ENCODE measurements at regions not wholly inside any gene's neighbourhood (a gene's known extent, or its start where the extent isn't known, plus 50 kb on each side); places are given as distances from the start of the nearest gene placed in this dataset.

GRCh38 chr14:51552275-51552674, 99.4 kb upstream of the FRMD6 start:
- Histone ChIP-seq H4K20me1 (ENCODE audit: low read depth, low read length) (no peaks in the 10 kb centered on the region), H3K9me2 (replicated peaks; ENCODE audit: insufficient read depth, low read length) (no peaks in the 10 kb centered on the region), H3F3A (ENCODE audit: insufficient read depth) (no peaks in the 10 kb centered on the region), H3K27ac (ENCODE audit: low read depth, low read length) (no peak overlapping the region), H3K4me3 (ENCODE audit: insufficient read depth, low read length, poor library complexity, severe bottlenecking) (no peak overlapping the region), H3K9ac (ENCODE audit: low read length) (no peak overlapping the region), H3K27me3 (ENCODE audit: low read length) (no peaks in the 10 kb centered on the region), H3K4me2 (ENCODE audit: low read depth, low read length, poor library complexity, severe bottlenecking) (no peak overlapping the region), H3K9me3 (ENCODE audit: insufficient read depth, low read length) (no peaks in the 10 kb centered on the region), H3K36me3 (ENCODE audit: low read length) (no peaks in the 10 kb centered on the region), H2AFZ (ENCODE audit: low read depth, low read length, severe bottlenecking) (no peak overlapping the region), H3K79me2 (ENCODE audit: insufficient read depth, low read length) (no peaks in the 10 kb centered on the region)
- TF ChIP-seq EZH2phosphoT487 (conservative IDR thresholded peaks at IDR 0.05; ENCODE audit: low read length) (no peak), CTCF (IDR thresholded peaks at IDR 0.05; ENCODE audit: insufficient read depth, low read length, poor library complexity, severe bottlenecking) (no peak)

GRCh38 chr14:51552768-51553404, 98.8 kb upstream of the FRMD6 start:
- Histone ChIP-seq H3K27me3 (ENCODE audit: low read length) (no peaks in the 10 kb centered on the region), H3K4me3 (ENCODE audit: insufficient read depth, low read length, poor library complexity, severe bottlenecking) (no peak overlapping the region), H3K27ac (ENCODE audit: low read depth, low read length) (no peak overlapping the region), H3K9me3 (ENCODE audit: insufficient read depth, low read length) (no peaks in the 10 kb centered on the region), H4K20me1 (ENCODE audit: low read depth, low read length) (no peaks in the 10 kb centered on the region), H3K9me2 (replicated peaks; ENCODE audit: insufficient read depth, low read length) (no peaks in the 10 kb centered on the region), H3K4me2 (ENCODE audit: low read depth, low read length, poor library complexity, severe bottlenecking) (no peak overlapping the region), H3K36me3 (ENCODE audit: low read length) (no peaks in the 10 kb centered on the region), H3F3A (ENCODE audit: insufficient read depth) (no peaks in the 10 kb centered on the region), H3K79me2 (ENCODE audit: insufficient read depth, low read length) (no peaks in the 10 kb centered on the region), H3K9ac (ENCODE audit: low read length) (no peak overlapping the region), H2AFZ (ENCODE audit: low read depth, low read length, severe bottlenecking) (no peak overlapping the region)
- no peak for TF ChIP-seq EZH2phosphoT487 (conservative IDR thresholded peaks at IDR 0.05; ENCODE audit: low read length)
- no peak for TF ChIP-seq CTCF (IDR thresholded peaks at IDR 0.05; ENCODE audit: insufficient read depth, low read length, poor library complexity, severe bottlenecking)

- Histone ChIP-seq H2AFZ (ENCODE audit: low read depth, low read length, severe bottlenecking) (no peak overlapping the region), H3K27ac (ENCODE audit: low read depth, low read length) (no peak overlapping the region)
Measured at GRCh38 chr14:51554339-51554920, 97.3 kb upstream of the FRMD6 start.

More at GRCh38 chr14:51554339-51554920, 97.3 kb upstream of the FRMD6 start:
- no peak overlapping the region for H3K4me3 ChIP-seq (ENCODE audit: insufficient read depth, low read length, poor library complexity, severe bottlenecking)
- no peaks in the 10 kb centered on the region for H3K9me3 ChIP-seq (ENCODE audit: insufficient read depth, low read length)
- H3K36me3 ChIP-seq (ENCODE audit: low read length), result no peaks in the 10 kb centered on the region
- no peak overlapping the region for H3K9ac ChIP-seq (ENCODE audit: low read length)
- no peaks in the 10 kb centered on the region for H3K9me2 ChIP-seq (replicated peaks; ENCODE audit: insufficient read depth, low read length)
- H3F3A ChIP-seq (ENCODE audit: insufficient read depth), result no peaks in the 10 kb centered on the region
- H3K4me2 ChIP-seq (ENCODE audit: low read depth, low read length, poor library complexity, severe bottlenecking), result no peak overlapping the region
- TF ChIP-seq CTCF (IDR thresholded peaks at IDR 0.05; ENCODE audit: insufficient read depth, low read length, poor library complexity, severe bottlenecking), result no peak
- no peak for TF ChIP-seq EZH2phosphoT487 (conservative IDR thresholded peaks at IDR 0.05; ENCODE audit: low read length)
- H3K79me2 ChIP-seq (ENCODE audit: insufficient read depth, low read length), result no peaks in the 10 kb centered on the region
- no peaks in the 10 kb centered on the region for H3K27me3 ChIP-seq (ENCODE audit: low read length)
- H4K20me1 ChIP-seq (ENCODE audit: low read depth, low read length), result no peaks in the 10 kb centered on the region
